Trophoblast cell (in vitro differentiated cells and primary cell): ENCODE measurements at regions not wholly inside any gene's neighbourhood (a gene's known extent, or its start where the extent isn't known, plus 50 kb on each side); places are given as distances from the start of the nearest gene placed in this dataset.

Source experiments
- DNase-seq, 2 donors: peaks; one replicate each; pipeline ENCODE4 v3.0.0-alpha.2; 2016
- H2AFZ ChIP-seq: 2 replicates; pipeline ENCODE4 v1.6.1; 2013; ENCODE audit warnings: low read length, moderate library complexity, mild to moderate bottlenecking; ENCODE audit not compliant: insufficient read depth, poor library complexity
- H2AK5ac ChIP-seq: 2 replicates; pipeline ENCODE4 v1.6.1; 2013; ENCODE audit warnings: mild to moderate bottlenecking, low read length
- H2BK120ac ChIP-seq: 2 replicates; pipeline ENCODE4 v1.6.1; 2013; ENCODE audit warnings: low read length, mild to moderate bottlenecking, moderate library complexity; ENCODE audit not compliant: insufficient read depth, poor library complexity
- H2BK12ac ChIP-seq: 2 replicates; pipeline ENCODE4 v1.6.1; 2013; ENCODE audit warnings: mild to moderate bottlenecking, low read length, moderate library complexity
- H2BK5ac ChIP-seq: 2 replicates; pipeline ENCODE4 v1.6.1; 2013; ENCODE audit warnings: low read length, low read depth, moderate library complexity, mild to moderate bottlenecking; ENCODE audit not compliant: poor library complexity
- H3K14ac ChIP-seq: 2 replicates; pipeline ENCODE4 v1.6.1; 2013; ENCODE audit warnings: mild to moderate bottlenecking, low read length
- H3K18ac ChIP-seq: 2 replicates; pipeline ENCODE4 v1.6.1; 2013; ENCODE audit warnings: mild to moderate bottlenecking, low read length
- H3K23ac ChIP-seq: 2 replicates; pipeline ENCODE4 v1.6.1; 2013; ENCODE audit warnings: low read length
- H3K27ac ChIP-seq: 2 replicates; pipeline ENCODE4 v1.5.1; 2013; ENCODE audit warnings: low read depth, mild to moderate bottlenecking, inconsistent platforms, low read length, moderate library complexity
- H3K27me3 ChIP-seq: 2 replicates; pipeline ENCODE4 v1.6.1; 2013; ENCODE audit warnings: inconsistent platforms, mild to moderate bottlenecking, low read length, moderate library complexity; ENCODE audit not compliant: insufficient read depth
- H3K36me3 ChIP-seq, 2 experiments: 1 replicate in 1 of 2; 2 replicates in 1 of 2; pipeline ENCODE4 v1.6.1; 2013; ENCODE audit warnings: low read length in 2 of 2, mild to moderate bottlenecking in 2 of 2, moderate library complexity in 1 of 2; ENCODE audit not compliant: insufficient read depth in 2 of 2, control insufficient read depth in 1 of 2
- H3K4ac ChIP-seq: 2 replicates; pipeline ENCODE4 v1.6.1; 2013; ENCODE audit warnings: low read depth, mild to moderate bottlenecking, low read length, moderate library complexity
- H3K4me1 ChIP-seq, 2 experiments: 1 replicate in 1 of 2; 2 replicates in 1 of 2; pipeline ENCODE4 v1.6.1; 2013; ENCODE audit warnings: low read length in 2 of 2, mild to moderate bottlenecking in 2 of 2, moderate library complexity in 1 of 2; ENCODE audit not compliant: insufficient read depth in 2 of 2, control insufficient read depth in 1 of 2
- H3K4me2 ChIP-seq: 2 replicates; pipeline ENCODE4 v1.6.1; 2013; ENCODE audit warnings: inconsistent platforms, mild to moderate bottlenecking, low read length, moderate library complexity
- H3K4me3 ChIP-seq: 2 replicates; pipeline ENCODE4 v1.5.1; 2013; ENCODE audit warnings: mild to moderate bottlenecking, low read depth, low read length, inconsistent platforms
- H3K79me1 ChIP-seq: one replicate; pipeline ENCODE4 v1.6.1; 2013; ENCODE audit warnings: low read length
- H3K79me2 ChIP-seq: 2 replicates; pipeline ENCODE4 v1.6.1; 2013; ENCODE audit warnings: low read length, mild to moderate bottlenecking; ENCODE audit not compliant: control insufficient read depth, insufficient read depth, poor library complexity
- H3K9ac ChIP-seq: 2 replicates; pipeline ENCODE4 v1.6.1; 2013; ENCODE audit warnings: mild to moderate bottlenecking, low read length
- H3K9me3 ChIP-seq: 2 replicates; pipeline ENCODE4 v1.6.1; 2013; ENCODE audit warnings: low read depth, mild to moderate bottlenecking, control low read depth, inconsistent platforms, low read length; ENCODE audit not compliant: insufficient read depth
- H4K12ac ChIP-seq: 2 replicates; pipeline ENCODE4 v1.6.1; 2013; ENCODE audit warnings: low read depth, mild to moderate bottlenecking, low read length, moderate library complexity
- H4K8ac ChIP-seq: 2 replicates; pipeline ENCODE4 v1.6.1; 2013; ENCODE audit warnings: low read depth, mild to moderate bottlenecking, low read length, moderate library complexity
- H4K91ac ChIP-seq: one replicate; pipeline ENCODE4 v1.6.1; 2013; ENCODE audit warnings: low read depth, mild to moderate bottlenecking, low read length, moderate library complexity
- WGBS: extraction: QIAGEN DNeasy Blood & Tissue Kit; methylation state at CpG from one replicate; pipeline ENCODE4 v1.1.7; 2013; ENCODE audit warnings: missing lambda C conversion rate; ENCODE audit not compliant: insufficient read length, insufficient coverage; ENCODE audit errors: extremely low coverage; 5-methylcytosine and 5-hydroxymethylcytosine counted together

GRCh38 chr20:10789386-10789785, 115.6 kb upstream of the JAG1 start:
- Histone ChIP-seq H3K79me2 (no peaks in the 10 kb centered on the region), H3K4me1 (peaks cover 0 to 10% of the 10 kb centered on the region in 2 experiments), H3K18ac (no peak overlapping the region), H2BK120ac (no peak overlapping the region), H3K36me3 (no peaks in the 10 kb centered on the region), H2BK5ac (no peak overlapping the region), H3K27me3 (peaks cover 2% of the 10 kb centered on the region), H2AFZ (no peak overlapping the region), H4K12ac (no peak overlapping the region), H3K9ac (no peak overlapping the region), H2BK12ac (no peak overlapping the region), H2AK5ac (no peak overlapping the region), H3K27ac (no peak overlapping the region), H3K14ac (no peak overlapping the region), H3K79me1 (no peaks in the 10 kb centered on the region), H4K8ac (no peak overlapping the region), H3K4me3 (no peak overlapping the region), H3K9me3 (no peaks in the 10 kb centered on the region), H3K4me2 (no peak overlapping the region), H3K4ac (no peak overlapping the region), H4K91ac (no peak overlapping the region), H3K23ac (no peak overlapping the region)
- no peak for DNase-seq
- no CpG with 5 or more reads among the region's 1 CpG for WGBS

- H3K9ac ChIP-seq = no peak overlapping the region
- no peak overlapping the region for H2BK120ac ChIP-seq
- H3K4me1 ChIP-seq = peaks cover under 1 to 15% of the 10 kb centered on the region in 2 experiments
- H4K8ac ChIP-seq = no peak overlapping the region
- no peak overlapping the region for H2BK12ac ChIP-seq
- no peak overlapping the region for H2AFZ ChIP-seq
- no peak overlapping the region for H3K27ac ChIP-seq
- H3K27me3 ChIP-seq = peaks cover 2% of the 10 kb centered on the region
- DNase-seq = peak; percentile 8 to 35
- no peaks in the 10 kb centered on the region for H3K79me2 ChIP-seq
- no peak overlapping the region for H4K12ac ChIP-seq
- no peak overlapping the region for H3K14ac ChIP-seq
- H3K4me2 ChIP-seq = no peak overlapping the region
- H3K4ac ChIP-seq = no peak overlapping the region
- no peak overlapping the region for H3K18ac ChIP-seq
- no peak overlapping the region for H3K4me3 ChIP-seq
- no peak overlapping the region for H4K91ac ChIP-seq
- no peaks in the 10 kb centered on the region for H3K9me3 ChIP-seq
- H2BK5ac ChIP-seq = no peak overlapping the region
- no peaks in the 10 kb centered on the region for H3K79me1 ChIP-seq
- WGBS = no CpG with 5 or more reads among the region's 8 CpGs
- no peak overlapping the region for H3K23ac ChIP-seq
- H2AK5ac ChIP-seq = no peak overlapping the region
- no peaks in the 10 kb centered on the region for H3K36me3 ChIP-seq
Observed at GRCh38 chr20:10790013-10790412, 116.2 kb upstream of the JAG1 start.

DNA sequence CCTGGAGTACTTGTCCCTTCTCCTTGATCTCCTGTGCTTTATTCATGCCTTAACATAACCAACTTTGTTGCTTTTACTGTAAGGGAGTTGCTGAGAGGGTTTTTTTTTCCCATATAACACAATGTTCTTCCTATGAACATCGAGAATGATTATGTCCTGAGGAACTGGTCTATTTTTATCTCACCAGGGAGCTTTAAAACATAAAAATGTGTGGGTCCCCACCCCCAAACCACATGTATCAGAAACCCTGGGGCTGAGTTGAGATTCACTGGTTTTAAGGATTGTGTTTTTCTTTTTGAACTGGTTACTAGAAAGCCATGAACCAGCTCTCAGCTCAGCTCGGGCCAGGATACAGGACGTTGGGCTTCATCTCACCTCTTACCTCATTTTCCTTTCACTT, 118.5 kb upstream of the JAG1 start:
- no peak overlapping the region for H2AFZ ChIP-seq
- H3K4ac ChIP-seq = no peak overlapping the region
- H4K12ac ChIP-seq = no peak overlapping the region
- H2AK5ac ChIP-seq = no peak overlapping the region
- H3K79me2 ChIP-seq = no peaks in the 10 kb centered on the region
- H2BK120ac ChIP-seq = no peak overlapping the region
- H2BK12ac ChIP-seq = no peak overlapping the region
- peaks cover 2% of the 10 kb centered on the region for H3K27me3 ChIP-seq
- H3K9ac ChIP-seq = no peak overlapping the region
- H3K18ac ChIP-seq = no peak overlapping the region
- H3K9me3 ChIP-seq = no peaks in the 10 kb centered on the region
- no peak overlapping the region for H2BK5ac ChIP-seq
- H3K4me1 ChIP-seq = peaks cover 3 to 12% of the 10 kb centered on the region in 2 experiments
- DNase-seq = no peak
- H3K4me2 ChIP-seq = no peak overlapping the region
- H3K4me3 ChIP-seq = no peak overlapping the region
- WGBS = no CpG with 5 or more reads among the region's 3 CpGs
- no peak overlapping the region for H3K27ac ChIP-seq
- H3K36me3 ChIP-seq = no peaks in the 10 kb centered on the region
- H3K14ac ChIP-seq = no peak overlapping the region
- no peak overlapping the region for H4K8ac ChIP-seq
- H4K91ac ChIP-seq = no peak overlapping the region
- no peaks in the 10 kb centered on the region for H3K79me1 ChIP-seq
- H3K23ac ChIP-seq = no peak overlapping the region

- Histone ChIP-seq H2BK12ac (no peak overlapping the region), H3K4me2 (no peak overlapping the region), H4K91ac (no peak overlapping the region), H2BK120ac (no peak overlapping the region), H3K18ac (no peak overlapping the region), H3K4me1 (peaks cover 3 to 12% of the 10 kb centered on the region in 2 experiments), H4K12ac (no peak overlapping the region), H3K4me3 (no peak overlapping the region), H3K14ac (no peak overlapping the region), H3K9me3 (no peaks in the 10 kb centered on the region), H4K8ac (no peak overlapping the region), H2BK5ac (no peak overlapping the region), H3K9ac (no peak overlapping the region), H3K27me3 (no peaks in the 10 kb centered on the region), H3K36me3 (no peaks in the 10 kb centered on the region), H3K27ac (no peak overlapping the region), H3K4ac (no peak overlapping the region), H2AFZ (no peak overlapping the region), H2AK5ac (no peak overlapping the region), H3K79me1 (no peaks in the 10 kb centered on the region), H3K23ac (no peak overlapping the region), H3K79me2 (no peaks in the 10 kb centered on the region)
- no peak for DNase-seq
- WGBS = no CpG with 5 or more reads among the region's 16 CpGs
Observed at GRCh38 chr20:10793766-10794165, 120.0 kb upstream of the JAG1 start.
